H9 (cell line): ENCODE measurements at regions not wholly inside any gene's neighbourhood (a gene's known extent, or its start where the extent isn't known, plus 50 kb on each side); places are given as distances from the start of the nearest gene placed in this dataset.

Experiments used
- DNase-seq: peaks from one replicate; pipeline ENCODE4 v3.0.0-alpha.2; 2017
- H2AFZ ChIP-seq: one replicate; pipeline ENCODE4 v1.6.1; 2013; ENCODE audit warnings: mild to moderate bottlenecking, low read length, control low read depth, moderate library complexity
- H2AK5ac ChIP-seq: 2 replicates; pipeline ENCODE4 v1.6.1; 2013; ENCODE audit warnings: low read length, control low read depth, mixed read lengths; ENCODE audit not compliant: insufficient read length
- H2BK120ac ChIP-seq: one replicate; pipeline ENCODE4 v1.6.1; 2013; ENCODE audit warnings: low read depth, mild to moderate bottlenecking, low read length, control low read depth, inconsistent platforms; ENCODE audit not compliant: poor library complexity, severe bottlenecking
- H2BK12ac ChIP-seq: 2 replicates; pipeline ENCODE4 v1.6.1; 2013; ENCODE audit warnings: low read length, control low read depth, mixed read lengths, low read depth; ENCODE audit not compliant: insufficient read length
- H2BK15ac ChIP-seq: 2 replicates; pipeline ENCODE4 v1.6.1; 2013; ENCODE audit warnings: low read depth, low read length, control low read depth
- H2BK20ac ChIP-seq: one replicate; pipeline ENCODE4 v1.6.1; 2013; ENCODE audit warnings: low read depth, mild to moderate bottlenecking, low read length, control low read depth, inconsistent platforms; ENCODE audit not compliant: poor library complexity, severe bottlenecking
- H2BK5ac ChIP-seq: 2 replicates; pipeline ENCODE4 v1.6.1; 2013; ENCODE audit warnings: low read length, control low read depth, mixed read lengths; ENCODE audit not compliant: insufficient read length
- H3K14ac ChIP-seq: 2 replicates; pipeline ENCODE4 v1.6.1; 2013; ENCODE audit warnings: low read length, control low read depth; ENCODE audit not compliant: insufficient read depth
- H3K18ac ChIP-seq: 2 replicates; pipeline ENCODE4 v1.6.1; 2013; ENCODE audit warnings: low read depth, mild to moderate bottlenecking, mixed read lengths, low read length, control low read depth; ENCODE audit not compliant: insufficient read length
- H3K23ac ChIP-seq: 2 replicates; pipeline ENCODE4 v1.6.1; 2013; ENCODE audit warnings: low read length, control low read depth, mixed read lengths, low read depth; ENCODE audit not compliant: insufficient read length
- H3K23me2 ChIP-seq: 2 replicates; pipeline ENCODE4 v1.6.1; 2013; ENCODE audit warnings: low read depth, mild to moderate bottlenecking, mixed read lengths, low read length, control low read depth; ENCODE audit not compliant: insufficient read length, poor library complexity, severe bottlenecking
- H3K27ac ChIP-seq: 2 replicates; pipeline ENCODE4 v1.5.1; 2013; ENCODE audit warnings: low read length, control low read depth, mixed read lengths, low read depth; ENCODE audit not compliant: insufficient read length
- H3K27me3 ChIP-seq: 2 replicates; pipeline ENCODE4 v1.6.1; 2013; ENCODE audit warnings: low read length, control low read depth, inconsistent platforms; ENCODE audit not compliant: insufficient read depth
- H3K4ac ChIP-seq: 2 replicates; pipeline ENCODE4 v1.6.1; 2013; ENCODE audit warnings: low read depth, mild to moderate bottlenecking, control low read depth, inconsistent platforms, low read length, moderate library complexity
- H3K4me1 ChIP-seq: 2 replicates; pipeline ENCODE4 v1.6.1; 2013; ENCODE audit warnings: low read length, control low read depth, inconsistent platforms; ENCODE audit not compliant: insufficient read depth
- H3K4me2 ChIP-seq: 2 replicates; pipeline ENCODE4 v1.6.1; 2013; ENCODE audit warnings: low read length, control low read depth, mixed read lengths; ENCODE audit not compliant: insufficient read length, insufficient read depth
- H3K56ac ChIP-seq: 2 replicates; pipeline ENCODE4 v1.6.1; 2013; ENCODE audit warnings: low read depth, mild to moderate bottlenecking, mixed read lengths, low read length, control low read depth; ENCODE audit not compliant: insufficient read length
- H3K79me1 ChIP-seq: 2 replicates; pipeline ENCODE4 v1.6.1; 2013; ENCODE audit warnings: low read depth, mild to moderate bottlenecking, moderate library complexity, low read length, control low read depth, inconsistent platforms; ENCODE audit not compliant: insufficient read depth, poor library complexity, severe bottlenecking
- H3K79me2 ChIP-seq: 2 replicates; pipeline ENCODE4 v1.6.1; 2013; ENCODE audit warnings: low read length, control low read depth, inconsistent platforms; ENCODE audit not compliant: insufficient read depth
- H3K9ac ChIP-seq: 2 replicates; pipeline ENCODE4 v1.6.1; 2013; ENCODE audit warnings: low read length, control low read depth, mixed read lengths; ENCODE audit not compliant: insufficient read length; ENCODE audit errors: extremely low read depth
- H3K9me3 ChIP-seq: one replicate; pipeline ENCODE4 v1.6.1; 2013; ENCODE audit warnings: low read depth, low read length, inconsistent platforms; ENCODE audit not compliant: control insufficient read depth
- H3T11ph ChIP-seq: one replicate; pipeline ENCODE4 v1.6.1; 2013; ENCODE audit warnings: mild to moderate bottlenecking, low read length, control low read depth, inconsistent platforms
- H4K20me1 ChIP-seq: one replicate; pipeline ENCODE4 v1.6.1; 2013; ENCODE audit not compliant: control insufficient read depth, insufficient read length, insufficient read depth
- H4K5ac ChIP-seq: 2 replicates; pipeline ENCODE4 v1.6.1; 2013; ENCODE audit warnings: low read depth, mild to moderate bottlenecking, mixed read lengths, low read length, control low read depth; ENCODE audit not compliant: insufficient read length
- H4K8ac ChIP-seq: replicated peaks from 2 replicates; pipeline ENCODE4 v1.6.1; 2013; ENCODE audit warnings: low read length, control low read depth, mixed read lengths, low read depth; ENCODE audit not compliant: insufficient read length
- H4K91ac ChIP-seq: 2 replicates; pipeline ENCODE4 v1.6.1; 2013; ENCODE audit warnings: low read depth, mild to moderate bottlenecking, moderate library complexity, mixed read lengths, low read length, control low read depth; ENCODE audit not compliant: insufficient read length
- H3K27ac Mint-ChIP-seq, 3 experiments: 2 replicates in 2 of 3; 3 replicates in 1 of 3; pipeline ENCODE4 v1.8.0; 2020 to 2021; ENCODE audit warnings: mixed read lengths in 3 of 3, mild to moderate bottlenecking in 1 of 3, moderate library complexity in 1 of 3
- H3K27me3 Mint-ChIP-seq: 2 replicates; pipeline ENCODE4 v1.8.0; 2021; ENCODE audit warnings: low read depth, mild to moderate bottlenecking, moderate library complexity, mixed read lengths
- H3K36me3 Mint-ChIP-seq, 3 experiments: 2 replicates in 2 of 3; 3 replicates in 1 of 3; pipeline ENCODE4 v1.8.0; 2020 to 2021; ENCODE audit warnings: low read depth in 3 of 3, mixed read lengths in 3 of 3; ENCODE audit not compliant: insufficient read depth in 1 of 3
- H3K4me1 Mint-ChIP-seq, 2 experiments: 2 replicates each; pipeline ENCODE4 v1.8.0; 2020; ENCODE audit warnings: mixed read lengths in 2 of 2
- H3K4me3 Mint-ChIP-seq, 2 experiments: 2 replicates in 1 of 2; 3 replicates in 1 of 2; pipeline ENCODE4 v1.8.0; 2020 to 2021; ENCODE audit warnings: mild to moderate bottlenecking in 2 of 2, mixed read lengths in 2 of 2, moderate library complexity in 1 of 2
- H3K9me3 Mint-ChIP-seq, 2 experiments: 2 replicates in 1 of 2; 3 replicates in 1 of 2; pipeline ENCODE4 v1.8.0; 2020; ENCODE audit warnings: mild to moderate bottlenecking in 2 of 2, mixed read lengths in 2 of 2, moderate library complexity in 1 of 2
- CTCF ChIP-seq: fragments of 200-600 bp; sonication (generic); conservative IDR thresholded peaks from 3 replicates; pipeline ENCODE4 v1.8.0; 2021; ENCODE audit warnings: antibody characterized with exemption, mild to moderate bottlenecking
- WGBS: extraction: QIAGEN DNeasy Blood & Tissue Kit; methylation state at CpG from one replicate; pipeline ENCODE4 v1.1.7; 2013; ENCODE audit warnings: missing lambda C conversion rate, low lambda C conversion rate, mixed read lengths; ENCODE audit not compliant: insufficient read length; ENCODE audit errors: extremely low coverage; 5-methylcytosine and 5-hydroxymethylcytosine counted together

- no peak overlapping the region for H2AK5ac ChIP-seq
- Mint-ChIP-seq H3K4me1 (no peaks in the 10 kb centered on the region), H3K27me3 (no peaks in the 10 kb centered on the region), H3K36me3 (peaks cover 0 to 9% (median 5%) of the 10 kb centered on the region in 3 experiments; a peak in 5 of 7 replicates), H3K27ac (no peak overlapping the region), H3K9me3 (peaks cover 70 to 74% of the 10 kb centered on the region in 2 experiments), H3K4me3 (no peak overlapping the region)
- no peak overlapping the region for H3K23ac ChIP-seq
- no peaks in the 10 kb centered on the region for H3K27me3 ChIP-seq
- no peaks in the 10 kb centered on the region for H3K79me1 ChIP-seq
- no peak for TF ChIP-seq CTCF
- no peak for DNase-seq
- H2BK120ac ChIP-seq = no peak overlapping the region
- no peak overlapping the region for H3K9ac ChIP-seq
- no peaks in the 10 kb centered on the region for H3K4me1 ChIP-seq
- H3K79me2 ChIP-seq = no peaks in the 10 kb centered on the region
- H3K23me2 ChIP-seq = no peaks in the 10 kb centered on the region
- peaks cover 29% of the 10 kb centered on the region for H3K9me3 ChIP-seq
- no peaks in the 10 kb centered on the region for H4K20me1 ChIP-seq
- H3K27ac ChIP-seq = no peak overlapping the region
- no peak overlapping the region for H3K56ac ChIP-seq
- no peak overlapping the region for H2BK5ac ChIP-seq
- no peak overlapping the region for H4K5ac ChIP-seq
- no CpG with 5 or more reads among the region's 3 CpGs for WGBS
- H2BK20ac ChIP-seq = no peak overlapping the region
- no peak overlapping the region for H4K91ac ChIP-seq
- no peak overlapping the region for H3K14ac ChIP-seq
- no peak overlapping the region for H3K4me2 ChIP-seq
- H4K8ac ChIP-seq = no peak overlapping the region
- no peak overlapping the region for H2BK15ac ChIP-seq
- H3T11ph ChIP-seq = no peak overlapping the region
- H3K4ac ChIP-seq = no peak overlapping the region
- no peak overlapping the region for H2BK12ac ChIP-seq
- no peak overlapping the region for H2AFZ ChIP-seq
- H3K18ac ChIP-seq = no peak overlapping the region
Measured at GRCh38 chr17:27181935-27182334, 112.0 kb upstream of the WSB1 start.
